OCI-LY1 (cell line): ENCODE measurements at regions not wholly inside any gene's neighbourhood (a gene's known extent, or its start where the extent isn't known, plus 50 kb on each side); places are given as distances from the start of the nearest gene placed in this dataset.

Experiments
- H2AFZ ChIP-seq: fragments of 200-600 bp; sonication (generic), shearing (Covaris generic); 2 replicates; pipeline ENCODE4 v1.6.0; 2014; ENCODE audit warnings: antibody characterized with exemption, mild to moderate bottlenecking, low read length
- H3F3A ChIP-seq: fragments of 200-600 bp; sonication (generic), shearing (Covaris generic); 2 replicates; pipeline ENCODE4 v1.6.0; 2014; ENCODE audit warnings: mild to moderate bottlenecking, antibody characterized with exemption, low read length, moderate library complexity; ENCODE audit not compliant: insufficient read depth
- H3K27ac ChIP-seq: fragments of 200-600 bp; sonication (generic); 2 replicates; pipeline ENCODE4 v1.5.1; 2014; ENCODE audit warnings: low read length, mixed run types, mild to moderate bottlenecking, low read depth; ENCODE audit not compliant: poor library complexity, severe bottlenecking
- H3K27me3 ChIP-seq: fragments of 200-600 bp; sonication (generic); 2 replicates; pipeline ENCODE4 v1.6.0; 2014; ENCODE audit warnings: antibody characterized with exemption, mild to moderate bottlenecking, low read length, moderate library complexity; ENCODE audit not compliant: insufficient read depth
- H3K36me3 ChIP-seq: fragments of 200-600 bp; sonication (generic); 2 replicates; pipeline ENCODE4 v1.6.1; 2014; ENCODE audit warnings: mild to moderate bottlenecking, antibody characterized with exemption, low read length, moderate library complexity, mixed read lengths; ENCODE audit not compliant: insufficient read depth
- H3K4me1 ChIP-seq: fragments of 200-600 bp; sonication (generic); 2 replicates; pipeline ENCODE4 v1.5.1; 2014; ENCODE audit warnings: mild to moderate bottlenecking, low read length, moderate library complexity; ENCODE audit not compliant: insufficient read depth, severe bottlenecking
- H3K4me2 ChIP-seq: fragments of 200-600 bp; sonication (generic), shearing (Covaris generic); 2 replicates; pipeline ENCODE4 v1.6.1; 2014; ENCODE audit warnings: low read length
- H3K4me3 ChIP-seq: fragments of 200-600 bp; sonication (generic); 2 replicates; pipeline ENCODE4 v1.5.1; 2014; ENCODE audit warnings: low read length, low read depth, mild to moderate bottlenecking, mixed read lengths; ENCODE audit not compliant: poor library complexity, severe bottlenecking
- H3K79me2 ChIP-seq: fragments of 200-600 bp; shearing (Covaris generic); 2 replicates; pipeline ENCODE4 v1.6.1; 2016; ENCODE audit warnings: mixed run types, low read length, mixed read lengths; ENCODE audit not compliant: insufficient read depth
- H3K9ac ChIP-seq: fragments of 200-600 bp; sonication (generic), shearing (Covaris generic); 2 replicates; pipeline ENCODE4 v1.6.1; 2014; ENCODE audit warnings: mild to moderate bottlenecking, low read length, mixed read lengths
- H3K9me2 ChIP-seq: fragments of 200-600 bp; sonication (generic), shearing (Covaris generic); 2 replicates; pipeline ENCODE4 v1.6.1; 2014; ENCODE audit warnings: low read depth, mild to moderate bottlenecking, low read length, mixed read lengths
- H3K9me3 ChIP-seq: fragments of 200-600 bp; shearing (Covaris generic); 2 replicates; pipeline ENCODE4 v1.6.1; 2014; ENCODE audit warnings: low read length, mixed read lengths
- H4K20me1 ChIP-seq: fragments of 200-600 bp; sonication (generic), shearing (Covaris generic); 2 replicates; pipeline ENCODE4 v1.6.0; 2016; ENCODE audit warnings: mild to moderate bottlenecking, low read length; ENCODE audit not compliant: insufficient read depth
- EZH2 ChIP-seq: fragments of 200-600 bp; sonication (generic), shearing (Covaris generic); IDR thresholded peaks from 2 replicates; pipeline ENCODE4 v1.8.0; 2017; ENCODE audit warnings: borderline replicate concordance, mixed run types, mild to moderate bottlenecking, antibody characterized with exemption, low read length, moderate library complexity, mixed read lengths
- TF ChIP-seq, protein P1 (sequence below): fragments of 200-600 bp; sonication (generic), shearing (Covaris generic); IDR thresholded peaks from 2 replicates; pipeline ENCODE4 v1.5.1; 2017; ENCODE audit warnings: mild to moderate bottlenecking, antibody characterized with exemption, low read length, moderate library complexity, mixed read lengths

DNA sequence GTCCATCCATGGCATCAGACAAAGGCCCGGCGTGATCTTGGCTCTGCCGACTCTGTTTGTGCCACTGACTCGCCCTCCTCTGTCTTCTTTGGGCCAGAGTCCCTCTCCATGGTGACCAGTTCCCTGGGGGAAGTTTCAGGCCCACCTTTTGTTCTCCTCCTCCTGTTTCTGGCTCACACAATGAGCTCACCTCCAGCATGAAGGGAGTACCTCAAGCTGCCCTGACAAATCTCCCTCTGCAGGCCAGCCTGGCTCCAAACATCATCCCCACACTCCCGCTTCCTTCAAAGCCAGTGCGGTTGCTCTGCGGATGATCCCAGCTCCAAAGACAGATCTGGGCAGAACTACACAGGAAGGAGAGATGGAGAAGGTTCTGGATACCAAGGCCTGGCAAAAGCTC, 576.6 kb downstream of the NPHP4 start:
- Histone ChIP-seq H3K9me2 (no peaks in the 10 kb centered on the region), H3K4me1 (no peaks in the 10 kb centered on the region), H3K4me3 (no peak overlapping the region), H3K9ac (no peak overlapping the region), H3K4me2 (no peak overlapping the region), H4K20me1 (no peaks in the 10 kb centered on the region), H2AFZ (no peak overlapping the region), H3K79me2 (no peaks in the 10 kb centered on the region), H3K27me3 (no peaks in the 10 kb centered on the region), H3K9me3 (no peaks in the 10 kb centered on the region), H3K27ac (no peak overlapping the region), H3F3A (no peaks in the 10 kb centered on the region), H3K36me3 (no peaks in the 10 kb centered on the region)
- TF ChIP-seq, protein P1, sequence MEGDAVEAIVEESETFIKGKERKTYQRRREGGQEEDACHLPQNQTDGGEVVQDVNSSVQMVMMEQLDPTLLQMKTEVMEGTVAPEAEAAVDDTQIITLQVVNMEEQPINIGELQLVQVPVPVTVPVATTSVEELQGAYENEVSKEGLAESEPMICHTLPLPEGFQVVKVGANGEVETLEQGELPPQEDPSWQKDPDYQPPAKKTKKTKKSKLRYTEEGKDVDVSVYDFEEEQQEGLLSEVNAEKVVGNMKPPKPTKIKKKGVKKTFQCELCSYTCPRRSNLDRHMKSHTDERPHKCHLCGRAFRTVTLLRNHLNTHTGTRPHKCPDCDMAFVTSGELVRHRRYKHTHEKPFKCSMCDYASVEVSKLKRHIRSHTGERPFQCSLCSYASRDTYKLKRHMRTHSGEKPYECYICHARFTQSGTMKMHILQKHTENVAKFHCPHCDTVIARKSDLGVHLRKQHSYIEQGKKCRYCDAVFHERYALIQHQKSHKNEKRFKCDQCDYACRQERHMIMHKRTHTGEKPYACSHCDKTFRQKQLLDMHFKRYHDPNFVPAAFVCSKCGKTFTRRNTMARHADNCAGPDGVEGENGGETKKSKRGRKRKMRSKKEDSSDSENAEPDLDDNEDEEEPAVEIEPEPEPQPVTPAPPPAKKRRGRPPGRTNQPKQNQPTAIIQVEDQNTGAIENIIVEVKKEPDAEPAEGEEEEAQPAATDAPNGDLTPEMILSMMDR: no peak
- no peak for TF ChIP-seq EZH2

DNA sequence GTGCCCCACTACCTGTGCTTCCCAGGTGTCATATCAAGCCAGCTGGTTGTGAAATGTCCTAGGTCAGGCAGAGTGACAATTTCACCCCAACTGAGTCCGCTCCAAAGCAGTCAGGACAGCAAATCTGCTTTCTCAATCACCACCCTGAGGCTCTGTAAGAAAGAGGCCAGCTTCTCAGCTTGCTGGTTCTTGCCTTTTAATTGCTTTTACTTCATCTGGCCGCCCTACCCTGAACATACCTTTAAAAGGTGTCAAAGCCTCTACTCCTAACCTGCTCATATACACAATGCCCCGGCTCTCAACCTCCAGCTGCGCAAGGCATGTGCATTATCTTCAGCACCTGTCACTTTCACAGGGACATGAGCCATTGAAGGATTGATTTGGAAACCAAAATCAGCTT, 581.6 kb downstream of the NPHP4 start:
- TF ChIP-seq, protein P1: no peak
- TF ChIP-seq EZH2: no peak

DNA sequence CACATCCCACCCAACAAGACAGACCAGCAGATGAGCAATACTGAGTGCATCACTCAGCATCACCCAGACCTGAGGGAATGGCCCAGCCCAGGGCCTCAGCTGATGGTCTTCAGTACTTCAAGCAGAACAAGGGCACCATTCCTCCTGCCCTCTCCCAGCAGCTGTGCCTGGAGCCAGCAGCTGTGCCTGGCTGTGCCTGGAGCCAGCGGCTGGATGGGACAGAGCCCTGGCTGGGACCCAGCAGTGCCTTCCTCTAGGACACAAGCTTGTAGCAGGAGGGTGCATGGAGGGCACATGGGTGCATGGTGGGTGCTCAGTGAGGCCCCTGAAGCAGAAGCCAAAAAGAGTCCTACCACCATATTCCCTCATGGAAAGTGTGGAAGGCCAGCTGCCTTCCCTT, 583.8 kb downstream of the NPHP4 start:
- Histone ChIP-seq H3K9me3 (no peaks in the 10 kb centered on the region), H3K27ac (no peak overlapping the region), H3K9ac (no peak overlapping the region), H4K20me1 (no peaks in the 10 kb centered on the region), H3K79me2 (no peaks in the 10 kb centered on the region), H3F3A (no peaks in the 10 kb centered on the region), H3K4me3 (no peak overlapping the region), H3K4me2 (no peak overlapping the region), H3K4me1 (no peaks in the 10 kb centered on the region), H3K36me3 (no peaks in the 10 kb centered on the region), H3K27me3 (no peaks in the 10 kb centered on the region), H3K9me2 (no peaks in the 10 kb centered on the region), H2AFZ (no peak overlapping the region)
- TF ChIP-seq, protein P1: no peak
- no peak for TF ChIP-seq EZH2

More for the DNA sequence above, 581.6 kb downstream of the NPHP4 start:
- no peak overlapping the region for H3K4me2 ChIP-seq
- no peaks in the 10 kb centered on the region for H3K79me2 ChIP-seq
- no peak overlapping the region for H3K9ac ChIP-seq
- H3K27ac ChIP-seq: no peak overlapping the region
- no peaks in the 10 kb centered on the region for H3F3A ChIP-seq
- H3K9me2 ChIP-seq: no peaks in the 10 kb centered on the region
- H2AFZ ChIP-seq: no peak overlapping the region
- H3K4me3 ChIP-seq: no peak overlapping the region
- no peaks in the 10 kb centered on the region for H3K36me3 ChIP-seq
- H3K27me3 ChIP-seq: no peaks in the 10 kb centered on the region
- no peaks in the 10 kb centered on the region for H3K9me3 ChIP-seq
- H4K20me1 ChIP-seq: no peaks in the 10 kb centered on the region
- H3K4me1 ChIP-seq: no peaks in the 10 kb centered on the region
